ENCODE measurements at regions not wholly inside any gene's neighbourhood (a gene's known extent, or its start where the extent isn't known, plus 50 kb on each side); places are given as distances from the start of the nearest gene placed in this dataset.
"Not testable (repeated sequence)": the region's sequence is repeated elsewhere in the genome, so short reads cannot be mapped to it uniquely, and the experiment has no call there.

DNA sequence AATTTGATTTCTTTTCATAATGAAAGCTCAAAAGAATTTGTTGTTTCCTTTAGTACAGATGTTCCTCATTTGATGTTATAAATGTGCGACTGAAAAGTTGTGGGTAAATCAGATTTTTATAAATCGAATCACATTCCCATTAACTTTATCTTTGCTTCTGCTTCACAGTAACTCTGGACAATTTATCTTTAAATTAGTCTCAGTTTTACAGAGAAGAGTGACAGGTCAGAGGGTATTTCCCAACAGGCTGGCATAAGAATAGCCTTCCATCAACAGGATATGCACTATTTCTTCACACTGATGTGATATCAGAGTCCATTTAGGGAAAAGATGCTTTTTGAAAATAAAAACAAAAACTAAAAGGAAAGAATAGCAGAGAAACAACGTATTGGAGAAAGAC is 286.9 kb downstream of the FRK start:
- no peak overlapping the region for H3K4me3 Mint-ChIP-seq
- CTCF ChIA-PET: no interaction called here
- H3K27me3 Mint-ChIP-seq: no peaks in the 10 kb centered on the region
- DNase-seq (no peak), ATAC-seq (no peak)
- no peaks in the 10 kb centered on the region for H3K36me3 Mint-ChIP-seq
- no peaks in the 10 kb centered on the region for H3K4me1 Mint-ChIP-seq
- H3K27ac Mint-ChIP-seq: no peak overlapping the region
- no peaks in the 10 kb centered on the region for H3K9me3 Mint-ChIP-seq (ENCODE audit: low read depth)

DNA sequence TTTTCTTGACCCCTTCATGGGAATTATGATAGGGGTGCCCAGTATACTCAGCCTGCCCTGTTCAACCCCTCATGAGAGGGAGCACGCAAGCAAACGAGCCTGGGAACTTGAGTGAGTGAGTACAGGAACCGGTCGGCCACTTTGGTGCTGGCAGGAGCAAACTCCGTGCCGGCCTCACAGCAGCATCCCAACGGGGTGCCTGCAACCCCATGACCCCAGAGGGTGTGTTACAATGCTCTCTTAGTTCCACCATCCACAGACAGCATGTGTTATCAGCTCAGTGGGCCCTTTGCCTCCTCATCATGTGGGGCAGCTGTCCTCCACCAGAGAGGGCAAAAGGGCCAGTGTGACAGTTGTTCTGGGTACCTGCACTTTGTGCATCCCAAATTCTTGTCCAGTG is 289.8 kb downstream of the FRK start:
- Mint-ChIP-seq H3K27ac (no peak overlapping the region), H3K27me3 (no peaks in the 10 kb centered on the region), H3K36me3 (no peaks in the 10 kb centered on the region), H3K4me1 (no peaks in the 10 kb centered on the region), H3K4me3 (no peak overlapping the region), H3K9me3 (ENCODE audit: low read depth) (no peaks in the 10 kb centered on the region)
- ATAC-seq (no peak), DNase-seq (no peak)
- CTCF ChIA-PET: no interaction called here

DNA sequence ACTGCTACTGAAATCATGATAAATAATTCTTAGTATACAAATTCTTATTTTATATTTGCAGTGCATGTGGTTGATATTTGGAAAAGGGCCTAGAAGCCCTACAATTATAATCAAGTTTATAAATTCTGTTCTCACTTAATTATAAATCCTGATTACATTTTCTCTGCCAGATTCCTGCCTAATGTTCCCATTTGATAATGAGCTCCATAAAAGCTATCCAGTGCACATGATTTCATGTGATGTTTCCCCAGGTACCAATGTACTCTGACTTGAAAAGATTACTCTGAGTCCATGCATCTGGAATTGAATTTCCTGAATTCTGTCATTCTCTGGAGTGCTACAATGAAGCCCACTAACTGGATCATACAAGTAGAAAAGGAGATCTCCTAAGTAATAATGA is 292.2 kb downstream of the FRK start:
- H3K4me1 Mint-ChIP-seq: no peaks in the 10 kb centered on the region
- no peak for ATAC-seq
- H3K27ac Mint-ChIP-seq: no peak overlapping the region
- H3K36me3 Mint-ChIP-seq: no peaks in the 10 kb centered on the region
- no peaks in the 10 kb centered on the region for H3K9me3 Mint-ChIP-seq (ENCODE audit: low read depth)
- no peak for DNase-seq
- H3K4me3 Mint-ChIP-seq: no peak overlapping the region
- CTCF ChIA-PET: no interaction called here
- H3K27me3 Mint-ChIP-seq: no peaks in the 10 kb centered on the region

GRCh38 chr6:115767931-115768330 is 292.8 kb downstream of the FRK start:
- Mint-ChIP-seq H3K36me3 (no peaks in the 10 kb centered on the region), H3K4me3 (no peak overlapping the region), H3K4me1 (no peaks in the 10 kb centered on the region), H3K27me3 (no peaks in the 10 kb centered on the region), H3K9me3 (ENCODE audit: low read depth) (no peaks in the 10 kb centered on the region), H3K27ac (no peak overlapping the region)
- CTCF ChIA-PET: no interaction called here
- no peak for DNase-seq
- ATAC-seq: no peak

GRCh38 chr6:115766745-115767462 is 293.8 kb downstream of the FRK start:
- DNase-seq (no peak), ATAC-seq (no peak)
- CTCF ChIA-PET: no interaction called here
- Mint-ChIP-seq H3K27me3 (no peaks in the 10 kb centered on the region), H3K36me3 (no peaks in the 10 kb centered on the region), H3K27ac (no peak overlapping the region), H3K9me3 (ENCODE audit: low read depth) (no peaks in the 10 kb centered on the region), H3K4me3 (no peak overlapping the region), H3K4me1 (no peaks in the 10 kb centered on the region)

GRCh38 chr6:115765966-115766365 is 294.7 kb downstream of the FRK start:
- H3K27me3 Mint-ChIP-seq: no peaks in the 10 kb centered on the region
- no peak for ATAC-seq
- no peak overlapping the region for H3K4me3 Mint-ChIP-seq
- H3K4me1 Mint-ChIP-seq: no peaks in the 10 kb centered on the region
- no peak overlapping the region for H3K27ac Mint-ChIP-seq
- H3K9me3 Mint-ChIP-seq (ENCODE audit: low read depth): no peaks in the 10 kb centered on the region
- CTCF ChIA-PET: no interaction called here
- no peak for DNase-seq
- H3K36me3 Mint-ChIP-seq: no peaks in the 10 kb centered on the region

GRCh38 chr6:115759051-115759450 is 301.6 kb downstream of the FRK start:
- H3K4me3 Mint-ChIP-seq: no peak overlapping the region
- H3K27ac Mint-ChIP-seq: no peak overlapping the region
- H3K27me3 Mint-ChIP-seq: no peaks in the 10 kb centered on the region
- no peaks in the 10 kb centered on the region for H3K4me1 Mint-ChIP-seq
- H3K36me3 Mint-ChIP-seq: no peaks in the 10 kb centered on the region
- H3K9me3 Mint-ChIP-seq (ENCODE audit: low read depth): peaks cover 2% of the 10 kb centered on the region
- no peak for DNase-seq
- ATAC-seq: no peak
- CTCF ChIA-PET: no interaction called here

DNA sequence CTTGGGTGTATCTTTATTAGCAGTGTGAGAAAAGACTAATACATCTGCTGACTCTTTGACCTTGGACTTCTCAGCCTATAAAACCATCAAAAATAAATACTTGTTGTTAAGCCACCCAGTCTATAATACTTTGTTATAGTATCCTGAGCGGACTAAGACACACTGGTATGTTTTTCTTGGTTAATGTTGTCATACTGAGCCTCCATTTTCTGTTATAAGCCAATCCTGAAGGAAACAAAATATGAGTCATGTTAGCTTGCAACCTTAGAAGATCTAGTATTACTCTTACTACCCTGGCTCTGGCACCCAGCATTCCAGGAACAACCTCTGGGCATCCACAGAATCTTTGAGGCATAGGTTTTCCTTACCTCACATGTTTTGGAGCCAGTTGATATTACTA is 307.2 kb downstream of the FRK start:
- CTCF ChIA-PET: no interaction called here
- no peaks in the 10 kb centered on the region for H3K4me1 Mint-ChIP-seq
- DNase-seq (no peak), ATAC-seq (no peak)
- no peak overlapping the region for H3K27ac Mint-ChIP-seq
- no peaks in the 10 kb centered on the region for H3K27me3 Mint-ChIP-seq
- H3K36me3 Mint-ChIP-seq: no peaks in the 10 kb centered on the region
- H3K9me3 Mint-ChIP-seq (ENCODE audit: low read depth): no peaks in the 10 kb centered on the region
- no peak overlapping the region for H3K4me3 Mint-ChIP-seq

DNA sequence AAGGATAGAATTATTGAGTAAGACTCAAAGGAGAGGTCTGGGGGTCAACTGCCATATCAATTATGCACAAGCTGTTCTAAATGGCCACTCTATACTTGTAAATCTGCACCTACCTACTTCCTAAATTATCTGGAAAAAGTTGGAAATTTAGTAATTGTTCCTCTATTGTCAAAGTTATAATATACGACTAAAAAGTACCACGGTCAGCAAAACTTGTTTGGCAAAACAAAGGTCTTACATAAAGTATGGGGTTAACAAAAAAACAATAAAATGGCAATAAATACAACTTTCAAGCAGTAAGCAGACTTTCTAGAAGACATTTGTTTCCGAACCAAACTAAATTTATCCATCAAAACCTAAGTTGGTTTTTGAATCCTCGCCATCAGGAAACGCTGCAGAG is 309.7 kb downstream of the FRK start:
- Mint-ChIP-seq H3K36me3 (no peaks in the 10 kb centered on the region), H3K27me3 (no peaks in the 10 kb centered on the region), H3K4me3 (no peak overlapping the region), H3K27ac (no peak overlapping the region), H3K9me3 (ENCODE audit: low read depth) (no peaks in the 10 kb centered on the region), H3K4me1 (no peaks in the 10 kb centered on the region)
- CTCF ChIA-PET: no interaction called here
- DNase-seq (no peak), ATAC-seq (no peak)

- Mint-ChIP-seq H3K4me1 (no peaks in the 10 kb centered on the region), H3K27me3 (no peaks in the 10 kb centered on the region), H3K4me3 (no peak overlapping the region), H3K27ac (no peak overlapping the region), H3K9me3 (ENCODE audit: low read depth) (no peaks in the 10 kb centered on the region), H3K36me3 (no peaks in the 10 kb centered on the region)
- no peak for DNase-seq
- ATAC-seq: no peak
- CTCF ChIA-PET: no interaction called here
These were observed 310.4 kb downstream of the FRK start for GRCh38 chr6:115750292-115750691.

GRCh38 chr6:115747719-115748118 is 313.0 kb downstream of the FRK start:
- ATAC-seq (no peak), DNase-seq (no peak)
- Mint-ChIP-seq H3K9me3 (ENCODE audit: low read depth) (no peaks in the 10 kb centered on the region), H3K4me3 (no peak overlapping the region), H3K27ac (no peak overlapping the region), H3K36me3 (no peaks in the 10 kb centered on the region), H3K4me1 (no peaks in the 10 kb centered on the region), H3K27me3 (no peaks in the 10 kb centered on the region)
- CTCF ChIA-PET: no interaction called here

DNA sequence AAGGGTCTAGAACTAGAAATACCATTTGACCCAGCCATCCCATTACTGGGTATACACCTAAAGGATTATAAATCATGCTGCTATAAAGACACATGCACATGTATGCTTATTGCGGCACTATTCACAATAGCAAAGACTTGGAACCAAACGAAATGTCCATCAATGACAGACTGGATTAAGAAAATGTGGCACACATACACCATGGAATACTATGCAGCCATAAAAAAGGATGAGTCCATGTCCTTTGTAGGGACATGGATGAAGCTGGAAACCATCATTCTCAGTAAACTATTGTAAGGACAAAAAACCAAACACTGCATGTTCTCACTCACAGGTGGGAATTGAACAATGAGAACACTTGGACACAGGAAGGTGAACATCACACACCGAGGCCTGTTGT is 314.1 kb downstream of the FRK start:
- DNase-seq; H3K4me3 Mint-ChIP-seq; H3K27ac Mint-ChIP-seq; H3K27me3 Mint-ChIP-seq; H3K36me3 Mint-ChIP-seq; H3K4me1 Mint-ChIP-seq; ATAC-seq; CTCF ChIA-PET; H3K9me3 Mint-ChIP-seq (ENCODE audit: low read depth): not testable (repeated sequence)

GRCh38 chr6:115740907-115741306 is 319.8 kb downstream of the FRK start:
- Mint-ChIP-seq H3K4me3 (no peak overlapping the region), H3K9me3 (ENCODE audit: low read depth) (peaks cover 2% of the 10 kb centered on the region), H3K27me3 (no peaks in the 10 kb centered on the region), H3K27ac (no peak overlapping the region), H3K36me3 (no peaks in the 10 kb centered on the region), H3K4me1 (no peaks in the 10 kb centered on the region)
- ATAC-seq (no peak), DNase-seq (no peak)
- CTCF ChIA-PET: no interaction called here

- H3K4me1 Mint-ChIP-seq: no peaks in the 10 kb centered on the region
- no peak overlapping the region for H3K4me3 Mint-ChIP-seq
- no peak for DNase-seq
- no peak overlapping the region for H3K27ac Mint-ChIP-seq
- CTCF ChIA-PET: no interaction called here
- H3K27me3 Mint-ChIP-seq: no peaks in the 10 kb centered on the region
- no peak for ATAC-seq
- H3K36me3 Mint-ChIP-seq: no peaks in the 10 kb centered on the region
- H3K9me3 Mint-ChIP-seq (ENCODE audit: low read depth): peaks cover 3% of the 10 kb centered on the region
These were observed 325.1 kb downstream of the FRK start for GRCh38 chr6:115735610-115736009.

- no peaks in the 10 kb centered on the region for H3K36me3 Mint-ChIP-seq
- H3K9me3 Mint-ChIP-seq (ENCODE audit: low read depth): peaks cover 3% of the 10 kb centered on the region
- DNase-seq (no peak), ATAC-seq (no peak)
- CTCF ChIA-PET: no interaction called here
- H3K4me3 Mint-ChIP-seq: no peak overlapping the region
- H3K4me1 Mint-ChIP-seq: no peaks in the 10 kb centered on the region
- no peak overlapping the region for H3K27ac Mint-ChIP-seq
- no peaks in the 10 kb centered on the region for H3K27me3 Mint-ChIP-seq
These were observed 327.3 kb downstream of the FRK start for GRCh38 chr6:115733426-115733825.

Data from activated CD8-positive, alpha-beta memory T cell treated with anti-CD3 and anti-CD28 coated beads, Interleukin-2, amount 10 ng/mL, durations not matched to agents 7 days and 5 days (primary cell).